ENCODE measurements at regions not wholly inside any gene's neighbourhood (a gene's known extent, or its start where the extent isn't known, plus 50 kb on each side); places are given as distances from the start of the nearest gene placed in this dataset.
A peak's percentile ranks its signal among the peaks of the same experiment; 100 is the strongest.
"Not testable (repeated sequence)": the region's sequence is repeated elsewhere in the genome, so short reads cannot be mapped to it uniquely, and the experiment has no call there.

DNA sequence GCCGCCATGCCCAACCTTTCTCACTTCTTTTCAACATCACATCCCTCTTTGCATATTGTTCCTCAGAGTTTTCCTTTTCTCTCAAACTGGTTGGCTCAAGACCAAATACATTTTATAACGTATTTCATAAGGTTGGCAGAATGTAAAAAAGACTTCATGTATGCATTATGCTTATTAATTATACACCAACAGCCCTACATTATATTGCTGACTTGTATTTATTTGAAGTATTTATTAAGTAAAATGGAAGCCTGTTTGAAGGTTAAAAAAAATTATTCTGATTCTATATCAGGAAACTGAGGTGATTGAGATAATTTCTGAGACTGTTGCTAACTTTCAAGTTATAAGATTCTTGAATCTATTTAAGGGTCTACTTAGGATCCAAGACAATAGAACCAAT lies 208.0 kb upstream of the KCNH7 start:
- no peak for DNase-seq

DNA sequence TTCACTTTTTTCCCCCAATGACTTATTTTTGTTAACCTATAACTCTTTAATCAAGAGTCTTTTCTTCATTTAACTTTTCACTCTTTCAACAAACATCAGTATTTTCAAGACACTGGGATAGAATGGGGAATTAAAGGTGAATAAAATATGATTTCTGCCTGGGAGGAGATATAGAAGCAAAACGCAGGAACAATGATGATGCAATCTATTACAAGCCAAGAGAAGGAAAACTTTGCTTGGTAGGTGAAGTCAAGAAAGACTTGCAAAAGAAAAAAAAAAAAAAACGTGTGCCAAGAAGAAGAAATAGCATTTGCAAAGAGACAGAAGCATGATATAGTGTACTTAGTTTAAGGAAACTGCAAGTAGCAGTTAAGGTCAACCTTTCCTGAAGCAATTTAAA lies 207.3 kb upstream of the KCNH7 start:
- DNase-seq, result no peak

GRCh38 chr2:163044114-163044513 lies 205.5 kb upstream of the KCNH7 start:
- no peak for DNase-seq

DNA sequence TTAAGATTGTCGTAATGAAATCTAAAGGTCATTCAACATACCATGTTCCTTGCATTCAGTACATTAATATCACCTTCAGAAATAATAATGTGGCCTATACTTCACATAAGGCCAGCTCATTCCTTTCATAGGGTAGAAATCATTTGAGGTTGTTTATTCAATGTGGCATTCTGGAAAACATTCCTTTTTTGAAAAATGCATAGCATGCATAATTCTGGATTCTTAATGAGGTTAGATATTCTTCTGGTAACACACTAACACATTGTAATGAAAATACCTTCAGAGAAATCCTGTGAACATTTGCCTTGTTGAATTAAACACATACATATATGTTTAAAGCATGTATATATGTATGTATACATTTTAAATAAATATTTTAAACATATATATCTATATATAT lies 204.6 kb upstream of the KCNH7 start:
- no peak for DNase-seq

- no peak for DNase-seq
These were observed 200.7 kb upstream of the KCNH7 start for GRCh38 chr2:163039266-163039665.

DNA sequence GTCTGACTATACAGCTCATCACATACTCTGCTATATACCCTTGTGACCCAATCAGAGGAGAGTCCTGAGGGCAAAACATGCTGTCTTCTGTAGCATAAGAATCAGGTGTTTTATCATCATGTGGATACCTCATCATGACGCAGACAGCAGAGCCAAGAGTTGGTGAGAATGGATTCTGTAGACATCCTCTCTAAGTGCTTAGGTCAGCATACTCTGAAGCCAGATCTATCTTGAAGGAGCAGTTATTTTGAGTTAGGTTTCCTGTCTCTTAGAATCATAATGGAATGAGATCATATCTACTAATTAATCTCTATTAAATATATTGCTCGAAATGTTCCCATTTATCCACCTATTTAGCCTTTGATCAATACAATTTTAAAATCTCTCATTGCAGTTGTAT lies 190.2 kb upstream of the KCNH7 start:
- no peak for DNase-seq

DNA sequence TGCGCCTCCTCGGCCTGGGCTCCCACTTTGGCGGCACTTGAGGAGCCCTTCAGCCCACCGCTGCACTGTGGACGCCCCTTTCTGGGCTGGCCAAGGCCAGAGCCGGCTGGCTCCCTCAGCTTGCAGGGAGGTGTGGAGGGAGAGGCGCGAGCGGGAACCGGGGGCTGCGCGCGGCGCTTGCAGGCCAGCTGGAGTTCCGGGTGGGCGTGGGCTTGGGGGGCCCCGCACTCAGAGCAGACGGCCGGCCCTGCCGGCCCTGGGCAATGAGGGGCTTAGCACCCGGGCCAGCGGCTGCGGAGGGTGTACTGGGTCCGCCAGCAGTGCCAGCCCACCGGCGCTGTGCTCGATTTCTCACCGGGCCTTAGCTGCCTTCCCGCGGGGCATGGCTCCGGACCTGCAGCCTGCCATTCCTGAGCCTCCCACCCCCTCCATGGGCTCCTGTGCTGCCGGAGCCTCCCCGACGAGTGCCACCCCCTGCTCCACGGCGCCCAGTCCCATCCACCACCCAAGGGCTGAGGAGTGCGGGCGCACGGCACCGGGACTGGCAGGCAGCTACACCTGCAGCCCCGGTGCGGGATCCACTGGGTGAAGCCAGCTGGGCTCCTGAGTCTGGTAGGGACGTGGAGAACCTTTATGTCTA lies 187.7 kb upstream of the KCNH7 start:
- not testable (repeated sequence) for DNase-seq

DNA sequence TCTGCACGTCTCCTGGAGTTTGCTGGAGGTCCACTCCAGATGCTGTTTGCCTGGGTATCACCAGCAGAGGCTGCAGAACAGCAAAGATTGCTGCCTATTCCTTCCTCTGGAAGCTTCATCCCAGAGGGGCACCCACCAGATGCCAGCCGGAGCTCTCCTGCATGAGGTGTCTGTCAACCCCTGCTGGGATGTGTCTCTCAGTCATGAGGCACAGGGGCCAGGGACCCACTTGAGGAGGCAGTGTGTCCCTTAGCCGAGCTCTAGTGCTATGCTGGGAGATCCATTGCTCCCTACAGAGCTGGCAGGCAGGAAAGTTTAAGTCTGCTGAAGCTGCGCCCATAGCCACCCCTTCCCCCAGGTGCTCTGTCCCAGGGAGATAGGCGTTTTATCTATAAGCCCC lies 178.3 kb upstream of the KCNH7 start:
- DNase-seq, result not testable (repeated sequence)

- no peak for DNase-seq
These were observed 172.4 kb upstream of the KCNH7 start for GRCh38 chr2:163011000-163011399.

DNA sequence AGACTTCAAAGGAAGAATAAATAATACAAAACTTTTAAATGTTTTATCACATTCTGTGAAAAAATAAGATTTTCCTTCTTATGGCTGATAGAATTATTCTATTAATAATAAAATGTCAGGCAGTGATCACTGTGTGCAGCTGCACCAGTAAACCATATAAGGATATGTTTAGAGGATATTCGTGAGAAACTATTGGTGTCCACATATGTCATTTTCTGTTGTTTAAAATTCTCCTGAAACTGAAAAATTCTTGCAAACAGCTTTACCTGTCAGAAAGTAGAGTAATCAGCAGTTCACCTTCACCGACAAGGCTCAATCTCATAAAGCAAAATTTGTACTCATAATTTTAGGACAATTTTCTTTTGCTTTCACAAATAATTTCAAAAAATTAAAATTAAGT lies 170.1 kb upstream of the KCNH7 start:
- no peak for DNase-seq

DNA sequence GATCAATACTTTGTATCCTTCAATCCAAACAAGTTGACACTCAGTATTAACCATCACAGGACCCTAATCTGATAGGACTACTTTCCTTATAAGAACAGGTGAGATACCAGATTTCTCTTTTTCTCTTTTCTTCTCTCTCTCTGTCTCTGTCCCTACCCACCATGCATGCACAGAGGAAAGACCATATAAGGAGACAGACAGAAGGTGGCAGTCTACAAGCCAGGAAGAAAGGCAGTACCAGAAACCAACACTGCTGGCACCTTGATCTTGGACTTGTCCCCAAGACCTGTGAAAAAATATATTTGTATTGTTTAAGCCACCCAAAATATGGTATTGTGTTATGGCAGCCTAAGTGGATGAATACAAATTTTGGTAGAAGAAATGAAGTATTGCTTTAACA lies 156.2 kb upstream of the KCNH7 start:
- DNase-seq, result no peak

GRCh38 chr2:162992828-162993227 lies 154.3 kb upstream of the KCNH7 start:
- no peak for DNase-seq

- DNase-seq, result no peak
These were observed 150.9 kb upstream of the KCNH7 start for GRCh38 chr2:162989507-162989906.

DNA sequence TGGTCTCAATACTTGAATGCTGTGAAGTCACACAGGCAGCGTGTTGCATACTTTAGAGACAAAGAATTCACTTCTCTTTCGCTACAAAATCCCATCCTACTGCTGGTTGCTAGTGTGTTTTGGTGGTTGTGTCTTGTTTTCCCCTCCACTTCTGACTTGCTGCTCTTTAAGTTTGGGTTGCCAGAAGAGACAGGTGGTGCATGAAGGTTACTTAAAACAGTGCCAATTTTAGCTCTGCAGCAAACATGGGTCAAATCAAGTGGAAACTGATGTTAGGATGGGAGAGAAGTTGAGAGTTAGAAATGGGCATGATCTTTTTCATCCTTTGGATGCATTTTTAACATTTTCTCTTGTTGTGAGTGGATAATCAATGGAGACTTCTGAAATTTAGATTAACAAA lies 136.2 kb upstream of the KCNH7 start:
- no peak for DNase-seq

DNA sequence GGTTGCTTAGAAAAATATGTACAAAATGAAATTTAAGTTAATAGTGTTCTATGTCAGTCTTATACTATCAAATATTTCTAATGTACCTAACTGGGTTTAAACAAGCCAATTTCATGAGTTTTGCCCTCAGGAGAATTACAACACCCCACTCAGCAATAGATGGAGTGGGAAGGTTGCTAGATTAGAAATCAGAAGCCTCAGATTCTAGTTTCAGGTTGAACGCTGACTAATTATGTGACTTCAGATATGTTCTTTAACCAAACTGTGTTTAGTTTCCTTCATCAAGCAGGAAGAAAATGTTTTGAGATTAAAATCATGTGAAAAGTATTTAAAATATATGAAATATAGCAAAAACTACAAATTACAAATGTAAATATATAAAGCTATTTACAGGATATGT lies 133.8 kb upstream of the KCNH7 start:
- peak in 1 of 5 experiments; percentile 13 for DNase-seq

DNA sequence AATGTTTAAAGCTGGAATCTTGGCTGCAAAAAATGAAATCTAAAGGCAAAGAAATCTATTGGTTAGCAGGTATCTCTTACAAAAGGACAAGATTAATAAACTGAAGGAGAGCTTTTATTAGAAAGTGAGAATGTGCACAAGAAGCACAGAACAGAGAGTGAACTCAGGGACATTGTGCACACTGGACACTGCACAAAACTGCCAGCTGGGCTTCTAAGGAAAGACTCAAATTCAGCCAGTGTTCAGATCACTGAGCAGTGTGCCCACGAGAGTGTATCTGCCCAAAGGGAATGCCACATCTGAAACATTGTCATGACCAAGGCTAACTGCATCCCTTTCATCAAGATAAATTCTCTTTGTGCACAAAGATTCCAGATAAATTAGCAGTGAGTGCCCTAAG lies 129.7 kb upstream of the KCNH7 start:
- DNase-seq, result no peak

DNA sequence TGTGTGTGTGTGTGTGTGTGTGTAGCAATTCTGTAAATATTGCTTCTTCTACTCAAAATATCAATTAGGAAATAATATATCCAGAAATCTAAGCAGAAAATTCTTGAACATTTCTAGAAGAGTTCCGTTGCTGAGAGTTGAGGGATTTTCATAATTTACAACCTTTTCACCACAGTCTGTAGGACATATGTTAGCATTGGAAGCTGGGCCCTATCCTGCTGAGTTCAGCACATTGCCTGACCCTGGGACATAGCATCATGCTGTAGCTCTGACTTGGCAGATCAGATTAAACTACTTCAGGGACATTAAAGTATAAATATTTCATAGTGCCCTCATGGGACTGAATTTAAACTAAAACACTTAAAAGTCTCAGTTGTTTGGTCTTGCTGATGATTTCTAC lies 129.2 kb upstream of the KCNH7 start:
- DNase-seq, result no peak

DNA sequence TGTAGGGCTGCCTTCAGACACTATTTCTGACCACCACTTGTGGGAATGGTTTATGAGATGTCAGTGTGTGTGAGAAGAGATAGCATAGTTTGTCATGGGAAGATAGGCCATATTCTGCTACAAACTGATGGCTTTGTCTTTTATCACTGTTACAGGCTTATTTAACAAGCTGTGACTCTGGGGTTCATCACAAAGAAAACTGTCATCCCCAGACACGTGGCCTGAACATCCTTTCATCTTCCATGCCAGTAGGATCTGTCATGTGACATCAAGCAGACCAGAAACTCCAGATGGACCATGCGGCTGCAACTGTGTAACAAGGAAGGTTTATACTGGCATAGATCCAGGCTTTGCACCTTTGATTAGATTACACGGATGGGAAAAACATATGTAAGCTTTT lies 128.6 kb upstream of the KCNH7 start:
- no peak for DNase-seq

GRCh38 chr2:162965191-162965590 lies 126.6 kb upstream of the KCNH7 start:
- DNase-seq, result no peak

DNA sequence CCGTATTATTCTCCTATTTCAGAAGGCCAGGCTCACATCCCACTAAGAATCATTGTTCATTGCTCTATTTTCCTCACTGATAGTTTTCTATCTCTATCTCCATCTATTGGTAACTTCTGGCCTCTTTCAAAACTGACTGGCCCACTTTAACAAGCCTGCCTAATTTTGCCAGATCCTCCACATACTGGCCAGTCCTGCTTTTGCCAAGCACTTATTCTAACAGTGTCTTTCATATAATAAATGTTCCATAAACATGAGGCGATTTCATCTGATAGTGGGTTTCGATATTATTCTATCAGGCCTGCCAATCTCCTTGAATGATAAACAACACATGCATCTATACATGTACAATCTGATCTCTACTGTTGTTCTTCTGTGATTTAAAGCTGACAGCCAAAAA lies 125.9 kb upstream of the KCNH7 start:
- no peak for DNase-seq

GRCh38 chr2:162963156-162963555 lies 124.6 kb upstream of the KCNH7 start:
- no peak for DNase-seq

GRCh38 chr2:162945785-162946184 lies 107.2 kb upstream of the KCNH7 start:
- no peak for DNase-seq

GRCh38 chr2:162938387-162938786 lies 99.8 kb upstream of the KCNH7 start:
- DNase-seq, result no peak

GRCh38 chr2:162934191-162934590 lies 95.6 kb upstream of the KCNH7 start:
- DNase-seq, result no peak

- no peak for DNase-seq
These were observed 93.8 kb upstream of the KCNH7 start for GRCh38 chr2:162932416-162932815.

GRCh38 chr2:162929571-162929970 lies 91.0 kb upstream of the KCNH7 start:
- DNase-seq, result no peak

Data from T-helper 2 cell (primary cell).